Loucy (cell line): ENCODE measurements at regions not wholly inside any gene's neighbourhood (a gene's known extent, or its start where the extent isn't known, plus 50 kb on each side); places are given as distances from the start of the nearest gene placed in this dataset.

Experiments
- EZH2phosphoT487 ChIP-seq: fragments of 200-600 bp; IDR thresholded peaks from 2 replicates; pipeline ENCODE4 v1.6.1; 2018; ENCODE audit warnings: antibody characterized with exemption, mild to moderate bottlenecking, moderate library complexity, borderline replicate concordance
- TF ChIP-seq, protein P1 (sequence below): fragments of 200-600 bp; sonication (generic); conservative IDR thresholded peaks from 2 replicates; pipeline ENCODE4 v1.5.1; 2014; ENCODE audit warnings: mild to moderate bottlenecking, antibody characterized with exemption, low read length

DNA sequence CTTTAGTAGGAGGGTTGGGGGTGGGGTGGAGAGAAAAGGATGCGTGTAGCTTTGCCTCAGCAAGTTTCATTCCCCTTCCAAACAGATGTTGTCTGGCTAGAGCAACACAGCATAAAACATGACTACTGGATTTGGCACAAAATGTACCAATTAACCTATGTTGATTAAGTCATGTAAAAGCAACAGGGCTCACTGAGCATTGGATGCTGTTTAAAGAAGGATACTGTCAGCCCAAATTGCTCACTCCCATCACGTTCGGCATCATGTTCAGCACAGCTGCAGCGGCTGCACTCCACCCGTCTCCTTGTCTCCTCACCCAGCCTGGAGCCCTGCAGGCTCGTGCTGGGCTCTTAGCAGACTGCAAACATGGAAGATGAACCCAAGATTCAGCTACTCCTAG lies 77.5 kb downstream of the DLEU7 start:
- TF ChIP-seq, protein P1, sequence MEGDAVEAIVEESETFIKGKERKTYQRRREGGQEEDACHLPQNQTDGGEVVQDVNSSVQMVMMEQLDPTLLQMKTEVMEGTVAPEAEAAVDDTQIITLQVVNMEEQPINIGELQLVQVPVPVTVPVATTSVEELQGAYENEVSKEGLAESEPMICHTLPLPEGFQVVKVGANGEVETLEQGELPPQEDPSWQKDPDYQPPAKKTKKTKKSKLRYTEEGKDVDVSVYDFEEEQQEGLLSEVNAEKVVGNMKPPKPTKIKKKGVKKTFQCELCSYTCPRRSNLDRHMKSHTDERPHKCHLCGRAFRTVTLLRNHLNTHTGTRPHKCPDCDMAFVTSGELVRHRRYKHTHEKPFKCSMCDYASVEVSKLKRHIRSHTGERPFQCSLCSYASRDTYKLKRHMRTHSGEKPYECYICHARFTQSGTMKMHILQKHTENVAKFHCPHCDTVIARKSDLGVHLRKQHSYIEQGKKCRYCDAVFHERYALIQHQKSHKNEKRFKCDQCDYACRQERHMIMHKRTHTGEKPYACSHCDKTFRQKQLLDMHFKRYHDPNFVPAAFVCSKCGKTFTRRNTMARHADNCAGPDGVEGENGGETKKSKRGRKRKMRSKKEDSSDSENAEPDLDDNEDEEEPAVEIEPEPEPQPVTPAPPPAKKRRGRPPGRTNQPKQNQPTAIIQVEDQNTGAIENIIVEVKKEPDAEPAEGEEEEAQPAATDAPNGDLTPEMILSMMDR = no peak
- no peak for TF ChIP-seq EZH2phosphoT487
